NB4 (cell line): ENCODE measurements at regions not wholly inside any gene's neighbourhood (a gene's known extent, or its start where the extent isn't known, plus 50 kb on each side); places are given as distances from the start of the nearest gene placed in this dataset.
A peak's percentile ranks its signal among the peaks of the same experiment; 100 is the strongest.

ENCODE experiments used
- DNase-seq: peaks from one replicate; pipeline ENCODE4 v3.0.0; 2010; ENCODE audit warnings: low read depth
- H3K4me3 ChIP-seq: one replicate; pipeline ENCODE4 v1.5.1; 2011; ENCODE audit warnings: mild to moderate bottlenecking, low read depth, low read length, moderate library complexity
- CTCF ChIP-seq: IDR thresholded peaks from one replicate; pipeline ENCODE4 v1.5.1; 2012; ENCODE audit warnings: low read depth, low read length
- MAX ChIP-seq: IDR thresholded peaks from 2 replicates; pipeline ENCODE4 v1.6.1; 2011; ENCODE audit warnings: low read depth, low read length
- MYC ChIP-seq: IDR thresholded peaks from 2 replicates; pipeline ENCODE4 v1.6.1; 2011; ENCODE audit warnings: low read depth, low read length
- POLR2A ChIP-seq: IDR thresholded peaks from 2 replicates; pipeline ENCODE4 v1.6.1; 2011; ENCODE audit warnings: mild to moderate bottlenecking; ENCODE audit not compliant: insufficient read length; ENCODE audit errors: extremely low read depth

GRCh38 chr2:215489288-215489848 lies 53.5 kb upstream of the FN1 start:
- TF ChIP-seq MYC (no peak), CTCF (no peak), MAX (no peak), POLR2A (no peak)
- H3K4me3 ChIP-seq: no peak overlapping the region
- DNase-seq: peak; percentile 9

- H3K4me3 ChIP-seq: no peak overlapping the region
- TF ChIP-seq MAX: peak; percentile 81
- TF ChIP-seq MYC: peak; percentile 61
- TF ChIP-seq CTCF: no peak
- no peak for TF ChIP-seq POLR2A
- peak; percentile 51 for DNase-seq
These were observed 51.1 kb upstream of the FN1 start for GRCh38 chr2:215487002-215487372.

- H3K4me3 ChIP-seq: no peak overlapping the region
- no peak for TF ChIP-seq CTCF
- no peak for TF ChIP-seq MYC
- no peak for TF ChIP-seq POLR2A
- no peak for TF ChIP-seq MAX
- DNase-seq: no peak
These were observed 50.6 kb upstream of the FN1 start for GRCh38 chr2:215486291-215487001.
